Ishikawa (cell line): ENCODE measurements at regions not wholly inside any gene's neighbourhood (a gene's known extent, or its start where the extent isn't known, plus 50 kb on each side); places are given as distances from the start of the nearest gene placed in this dataset.

Experiments used
- CEBPB ChIP-seq: IDR thresholded peaks from 2 replicates; pipeline ENCODE4 v1.6.1; 2012
- CREB1 ChIP-seq: IDR thresholded peaks from 2 replicates; pipeline ENCODE4 v1.6.1; 2012; ENCODE audit warnings: low read depth
- EGR1 ChIP-seq: IDR thresholded peaks from 2 replicates; pipeline ENCODE4 v1.6.1; 2012
- EP300 ChIP-seq: IDR thresholded peaks from 2 replicates; pipeline ENCODE4 v1.6.1; 2012; ENCODE audit warnings: borderline replicate concordance
- FOXM1 ChIP-seq: IDR thresholded peaks from 2 replicates; pipeline ENCODE4 v1.6.1; 2012; ENCODE audit warnings: low read depth, borderline replicate concordance
- NFIC ChIP-seq: IDR thresholded peaks from 2 replicates; pipeline ENCODE4 v1.6.1; 2012
- RAD21 ChIP-seq: IDR thresholded peaks from 2 replicates; pipeline ENCODE4 v1.6.1; 2012; ENCODE audit warnings: low read depth
- TAF1 ChIP-seq: IDR thresholded peaks from 2 replicates; pipeline ENCODE4 v1.6.1; 2012; ENCODE audit warnings: low read depth, mild to moderate bottlenecking
- TCF12 ChIP-seq: IDR thresholded peaks from 2 replicates; pipeline ENCODE4 v1.6.1; 2012; ENCODE audit warnings: low read depth
- TEAD4 ChIP-seq: IDR thresholded peaks from 2 replicates; pipeline ENCODE4 v1.6.1; 2012
- YY1 ChIP-seq: IDR thresholded peaks from 2 replicates; pipeline ENCODE4 v1.6.1; 2012; ENCODE audit warnings: low read depth
- ZBTB7A ChIP-seq: IDR thresholded peaks from 2 replicates; pipeline ENCODE4 v1.6.1; 2012; ENCODE audit warnings: low read depth
- TF ChIP-seq, protein P1 (sequence below): IDR thresholded peaks from 2 replicates; pipeline ENCODE4 v1.6.1; 2012
- TF ChIP-seq, protein P2 (sequence below): IDR thresholded peaks from 2 replicates; pipeline ENCODE4 v1.6.1; 2012; ENCODE audit warnings: low read depth, mild to moderate bottlenecking
- TF ChIP-seq, protein P3 (sequence below): IDR thresholded peaks from 2 replicates; pipeline ENCODE4 v1.6.1; 2012

DNA sequence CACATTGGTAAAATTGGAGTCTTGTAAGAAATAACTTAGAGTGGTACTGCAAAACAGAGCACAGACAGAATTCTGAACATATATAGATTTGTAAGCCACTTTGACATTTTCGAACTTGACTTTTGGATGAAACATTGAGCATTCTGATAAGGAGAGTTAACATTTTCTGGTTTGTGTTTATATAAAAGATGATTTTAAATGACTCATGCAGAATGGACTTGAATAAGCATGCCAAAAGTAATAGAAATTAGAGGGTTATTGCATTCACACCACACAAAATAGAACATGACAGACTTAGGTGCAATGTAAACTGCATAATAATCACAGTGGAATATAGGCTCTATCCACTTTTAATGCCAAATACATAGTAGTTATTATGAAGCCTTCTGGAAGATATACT lies 507.0 kb downstream of the DACH1 start:
- TF ChIP-seq TAF1 (no peak), CEBPB (no peak), ZBTB7A (no peak), TEAD4 (no peak), CREB1 (no peak), TCF12 (no peak)

DNA sequence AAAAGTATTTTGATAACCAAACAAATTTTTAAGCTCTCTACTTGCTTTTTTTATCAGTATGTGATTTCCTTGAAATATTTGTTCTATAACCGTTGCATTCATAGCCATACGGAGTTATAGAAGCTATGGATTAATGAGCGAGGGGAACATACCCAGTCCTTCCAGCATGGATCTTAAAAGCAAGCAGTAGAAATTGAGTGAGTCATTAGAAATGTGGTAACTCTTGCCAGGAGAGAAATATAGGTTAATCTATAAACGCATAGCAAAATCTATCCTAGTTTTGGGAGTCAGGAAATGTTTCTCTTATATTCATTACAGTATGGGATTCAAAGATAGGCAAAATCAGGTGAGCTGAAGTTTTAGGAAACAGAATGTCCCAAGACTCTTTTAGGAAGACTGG lies 507.4 kb downstream of the DACH1 start:
- TF ChIP-seq YY1 (no peak), TCF12 (no peak), RAD21 (no peak), CEBPB (no peak), ZBTB7A (no peak), TEAD4 (no peak), FOXM1 (no peak)
- TF ChIP-seq, protein P1, sequence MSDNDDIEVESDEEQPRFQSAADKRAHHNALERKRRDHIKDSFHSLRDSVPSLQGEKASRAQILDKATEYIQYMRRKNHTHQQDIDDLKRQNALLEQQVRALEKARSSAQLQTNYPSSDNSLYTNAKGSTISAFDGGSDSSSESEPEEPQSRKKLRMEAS = no peak
- TF ChIP-seq, protein P2, sequence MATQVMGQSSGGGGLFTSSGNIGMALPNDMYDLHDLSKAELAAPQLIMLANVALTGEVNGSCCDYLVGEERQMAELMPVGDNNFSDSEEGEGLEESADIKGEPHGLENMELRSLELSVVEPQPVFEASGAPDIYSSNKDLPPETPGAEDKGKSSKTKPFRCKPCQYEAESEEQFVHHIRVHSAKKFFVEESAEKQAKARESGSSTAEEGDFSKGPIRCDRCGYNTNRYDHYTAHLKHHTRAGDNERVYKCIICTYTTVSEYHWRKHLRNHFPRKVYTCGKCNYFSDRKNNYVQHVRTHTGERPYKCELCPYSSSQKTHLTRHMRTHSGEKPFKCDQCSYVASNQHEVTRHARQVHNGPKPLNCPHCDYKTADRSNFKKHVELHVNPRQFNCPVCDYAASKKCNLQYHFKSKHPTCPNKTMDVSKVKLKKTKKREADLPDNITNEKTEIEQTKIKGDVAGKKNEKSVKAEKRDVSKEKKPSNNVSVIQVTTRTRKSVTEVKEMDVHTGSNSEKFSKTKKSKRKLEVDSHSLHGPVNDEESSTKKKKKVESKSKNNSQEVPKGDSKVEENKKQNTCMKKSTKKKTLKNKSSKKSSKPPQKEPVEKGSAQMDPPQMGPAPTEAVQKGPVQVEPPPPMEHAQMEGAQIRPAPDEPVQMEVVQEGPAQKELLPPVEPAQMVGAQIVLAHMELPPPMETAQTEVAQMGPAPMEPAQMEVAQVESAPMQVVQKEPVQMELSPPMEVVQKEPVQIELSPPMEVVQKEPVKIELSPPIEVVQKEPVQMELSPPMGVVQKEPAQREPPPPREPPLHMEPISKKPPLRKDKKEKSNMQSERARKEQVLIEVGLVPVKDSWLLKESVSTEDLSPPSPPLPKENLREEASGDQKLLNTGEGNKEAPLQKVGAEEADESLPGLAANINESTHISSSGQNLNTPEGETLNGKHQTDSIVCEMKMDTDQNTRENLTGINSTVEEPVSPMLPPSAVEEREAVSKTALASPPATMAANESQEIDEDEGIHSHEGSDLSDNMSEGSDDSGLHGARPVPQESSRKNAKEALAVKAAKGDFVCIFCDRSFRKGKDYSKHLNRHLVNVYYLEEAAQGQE = no peak
- TF ChIP-seq, protein P3, sequence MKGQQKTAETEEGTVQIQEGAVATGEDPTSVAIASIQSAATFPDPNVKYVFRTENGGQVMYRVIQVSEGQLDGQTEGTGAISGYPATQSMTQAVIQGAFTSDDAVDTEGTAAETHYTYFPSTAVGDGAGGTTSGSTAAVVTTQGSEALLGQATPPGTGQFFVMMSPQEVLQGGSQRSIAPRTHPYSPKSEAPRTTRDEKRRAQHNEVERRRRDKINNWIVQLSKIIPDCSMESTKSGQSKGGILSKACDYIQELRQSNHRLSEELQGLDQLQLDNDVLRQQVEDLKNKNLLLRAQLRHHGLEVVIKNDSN = no peak

DNA sequence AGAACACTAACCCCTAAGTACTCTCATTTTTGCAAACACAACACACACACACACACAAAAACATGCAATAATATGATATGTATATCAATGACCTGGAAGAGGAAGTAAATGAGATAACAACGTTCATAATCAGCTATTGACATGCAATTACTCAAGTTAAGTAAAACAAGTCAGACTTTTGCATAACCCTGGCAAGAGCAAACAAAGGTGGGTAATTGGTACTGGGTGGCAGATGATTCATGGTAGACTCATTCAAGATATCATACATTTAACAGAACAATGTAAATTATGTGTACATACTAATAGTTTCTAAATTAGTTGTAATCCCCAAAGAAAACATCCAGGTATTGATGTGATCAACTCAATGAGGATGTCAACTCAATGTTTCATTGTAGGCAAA lies 508.8 kb downstream of the DACH1 start:
- no peak for TF ChIP-seq EP300
- TF ChIP-seq YY1 = no peak
- TF ChIP-seq, protein P2 = no peak
- TF ChIP-seq CEBPB = no peak
- no peak for TF ChIP-seq TCF12
- TF ChIP-seq, protein P3 = no peak
- TF ChIP-seq TAF1 = no peak
- no peak for TF ChIP-seq ZBTB7A
- TF ChIP-seq NFIC = no peak
- no peak for TF ChIP-seq TEAD4
- no peak for TF ChIP-seq FOXM1
- TF ChIP-seq RAD21 = no peak
- no peak for TF ChIP-seq EGR1
- no peak for TF ChIP-seq CREB1
- TF ChIP-seq, protein P1 = no peak

DNA sequence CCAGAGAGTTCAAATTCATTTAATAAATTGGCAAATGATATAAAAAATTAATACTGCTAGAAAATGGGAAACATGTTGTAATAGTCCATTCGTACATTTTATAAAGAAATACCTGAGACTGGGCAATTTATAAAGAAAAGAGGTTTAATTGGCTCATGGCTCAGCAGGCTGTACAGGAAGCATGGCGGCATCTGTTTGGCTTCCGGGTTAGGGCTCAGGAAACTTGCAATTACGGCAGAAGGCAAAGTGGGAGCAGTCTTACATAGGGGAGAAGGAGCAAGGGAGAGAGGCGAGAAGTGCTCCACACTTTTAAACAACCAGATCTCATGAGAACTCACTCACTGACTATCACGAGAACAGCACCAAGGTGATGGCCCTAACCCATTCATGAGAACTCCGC lies 512.0 kb downstream of the DACH1 start:
- TF ChIP-seq, protein P3 = no peak
- TF ChIP-seq EP300 = no peak
- TF ChIP-seq TEAD4 = no peak
- no peak for TF ChIP-seq FOXM1
- TF ChIP-seq NFIC = no peak
- no peak for TF ChIP-seq RAD21
- TF ChIP-seq, protein P1 = no peak
- TF ChIP-seq CEBPB = no peak
- TF ChIP-seq, protein P2 = no peak
- no peak for TF ChIP-seq TAF1
- TF ChIP-seq ZBTB7A = no peak
- no peak for TF ChIP-seq CREB1
- no peak for TF ChIP-seq TCF12
- no peak for TF ChIP-seq EGR1
- TF ChIP-seq YY1 = no peak
